BLaER1 (cell line): ENCODE measurements at regions not wholly inside any gene's neighbourhood (a gene's known extent, or its start where the extent isn't known, plus 50 kb on each side); places are given as distances from the start of the nearest gene placed in this dataset.

Source experiments
- H3K27ac ChIP-seq: shearing (Covaris generic); formaldehyde crosslinking; 2 replicates; pipeline ENCODE4 v1.8.1; 2022
- H3K27me3 ChIP-seq: shearing (Covaris generic); formaldehyde crosslinking; 2 replicates; pipeline ENCODE4 v1.8.1; 2022
- H3K36me3 ChIP-seq: shearing (Covaris generic); formaldehyde crosslinking; 2 replicates; pipeline ENCODE4 v1.8.1; 2022
- H3K4me1 ChIP-seq: shearing (Covaris generic); formaldehyde crosslinking; 2 replicates; pipeline ENCODE4 v1.8.1; 2022
- H3K4me2 ChIP-seq: shearing (Covaris generic); formaldehyde crosslinking; 2 replicates; pipeline ENCODE4 v1.8.1; 2022
- H3K4me3 ChIP-seq: shearing (Covaris generic); formaldehyde crosslinking; 2 replicates; pipeline ENCODE4 v1.8.1; 2022
- H3K9ac ChIP-seq: shearing (Covaris generic); formaldehyde crosslinking; 2 replicates; pipeline ENCODE4 v1.8.1; 2022
- H3K9me3 ChIP-seq: shearing (Covaris generic); formaldehyde crosslinking; 2 replicates; pipeline ENCODE4 v1.8.1; 2022
- H4K20me1 ChIP-seq: shearing (Covaris generic); formaldehyde crosslinking; 2 replicates; pipeline ENCODE4 v1.8.1; 2022
- Cebpa-rat ChIP-seq: shearing (Covaris generic); IDR thresholded peaks from 2 replicates; pipeline ENCODE4 v1.8.1; 2022

DNA sequence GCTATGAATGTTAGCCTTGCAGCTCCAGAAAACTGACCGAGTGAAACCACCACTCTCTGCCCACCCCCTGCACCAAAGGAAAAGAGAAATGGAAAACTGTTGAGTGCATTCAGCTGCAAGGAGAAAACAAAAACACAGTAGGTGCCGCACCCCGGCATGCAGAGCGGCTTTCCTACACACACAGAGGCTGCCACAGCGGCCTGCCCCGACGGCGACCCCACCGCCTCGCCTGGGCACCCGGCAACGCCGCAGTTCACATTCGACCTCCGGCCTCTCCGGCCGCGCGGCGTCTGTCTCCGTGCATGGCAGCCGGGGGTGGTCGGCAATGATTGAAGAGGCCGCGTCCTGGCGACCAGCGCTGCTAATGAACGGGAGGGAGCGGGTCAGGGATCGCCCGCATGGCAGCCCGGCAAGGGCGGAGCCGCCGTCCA, 417.1 kb upstream of the SALL3 start:
- no peaks in the 10 kb centered on the region for H3K36me3 ChIP-seq
- no peaks in the 10 kb centered on the region for H3K9me3 ChIP-seq
- H3K4me2 ChIP-seq: no peak overlapping the region
- no peak overlapping the region for H3K4me3 ChIP-seq
- no peak overlapping the region for H3K27ac ChIP-seq
- no peak for TF ChIP-seq Cebpa-rat
- H3K27me3 ChIP-seq: no peaks in the 10 kb centered on the region
- no peaks in the 10 kb centered on the region for H4K20me1 ChIP-seq
- H3K9ac ChIP-seq: no peak overlapping the region
- H3K4me1 ChIP-seq: peaks cover 4% of the 10 kb centered on the region; the same call in 1 of the 2 replicates

DNA sequence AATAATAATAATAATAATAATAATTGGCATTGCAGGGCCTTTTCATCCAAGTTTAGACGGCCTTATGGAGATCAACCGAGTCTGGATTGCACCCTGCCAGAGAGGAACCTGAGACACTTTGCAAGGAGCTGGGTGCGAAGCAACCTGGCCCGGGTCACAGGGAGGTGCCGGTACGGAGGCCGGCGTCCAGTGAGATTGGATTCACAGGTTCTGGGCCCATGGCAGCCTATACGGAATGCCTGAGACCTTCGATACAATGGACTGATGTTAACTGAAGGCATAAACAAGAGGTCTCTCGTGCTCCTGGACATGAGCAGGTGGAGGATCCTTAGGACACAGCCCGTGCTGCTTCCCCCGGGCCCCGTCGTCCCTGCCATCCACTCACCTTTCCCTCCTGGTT, 416.5 kb upstream of the SALL3 start:
- Histone ChIP-seq H3K4me3 (no peak overlapping the region), H3K36me3 (no peaks in the 10 kb centered on the region), H3K27ac (no peak overlapping the region), H3K27me3 (no peaks in the 10 kb centered on the region), H3K9ac (no peak overlapping the region), H4K20me1 (no peaks in the 10 kb centered on the region), H3K4me2 (no peak overlapping the region), H3K4me1 (peaks cover 8% of the 10 kb centered on the region; the same call in 1 of the 2 replicates), H3K9me3 (no peaks in the 10 kb centered on the region)
- no peak for TF ChIP-seq Cebpa-rat

DNA sequence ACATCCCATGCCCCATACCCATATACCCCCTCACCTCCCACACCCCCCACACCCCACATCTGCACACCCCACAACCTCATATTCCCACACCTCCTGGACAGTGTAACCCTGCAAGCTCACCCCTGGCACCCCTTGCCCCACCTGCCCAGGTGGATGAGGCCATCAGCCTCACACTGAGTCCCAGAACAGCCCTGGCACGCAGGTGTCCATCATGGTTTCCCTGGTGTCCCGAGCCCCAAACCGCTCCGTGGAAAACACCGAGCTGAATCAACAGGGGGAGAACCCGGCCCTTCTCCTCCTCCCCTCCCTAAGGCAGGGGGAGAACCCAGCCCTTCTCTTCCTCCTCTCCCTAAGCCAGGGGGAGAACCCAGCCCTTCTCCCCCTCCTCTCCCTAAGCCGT, 415.6 kb upstream of the SALL3 start:
- TF ChIP-seq Cebpa-rat: no peak
- Histone ChIP-seq H3K9me3 (no peaks in the 10 kb centered on the region), H3K27ac (no peak overlapping the region), H3K4me2 (no peak overlapping the region), H3K36me3 (no peaks in the 10 kb centered on the region), H3K4me3 (no peak overlapping the region), H3K27me3 (no peaks in the 10 kb centered on the region), H3K9ac (no peak overlapping the region), H4K20me1 (no peaks in the 10 kb centered on the region), H3K4me1 (peaks cover 8% of the 10 kb centered on the region; the same call in 1 of the 2 replicates)

DNA sequence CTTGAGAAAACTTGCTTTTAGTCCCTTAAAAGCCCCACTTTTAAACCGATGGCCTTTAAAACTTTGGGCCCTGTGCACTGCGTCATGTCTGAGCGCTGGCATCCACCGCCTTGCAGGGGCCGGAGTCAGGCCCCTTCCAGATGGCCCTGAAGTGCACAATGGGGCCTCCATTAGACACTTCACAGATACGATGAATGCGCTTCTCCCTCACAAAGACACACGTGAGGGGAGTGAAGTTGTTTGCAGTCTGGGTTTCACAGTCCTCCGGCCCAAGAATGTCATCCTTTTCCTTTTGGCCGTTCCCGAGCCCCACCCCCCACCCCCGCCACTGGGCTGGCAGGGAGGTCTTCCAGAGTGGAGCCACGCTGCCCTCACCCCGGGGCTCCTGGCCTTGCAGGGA, 415.1 kb upstream of the SALL3 start:
- Histone ChIP-seq H3K4me2 (no peak overlapping the region), H3K4me1 (peaks cover 8% of the 10 kb centered on the region; the same call in 1 of the 2 replicates), H4K20me1 (no peaks in the 10 kb centered on the region), H3K36me3 (no peaks in the 10 kb centered on the region), H3K27me3 (no peaks in the 10 kb centered on the region), H3K27ac (no peak overlapping the region), H3K4me3 (no peak overlapping the region), H3K9me3 (no peaks in the 10 kb centered on the region), H3K9ac (no peak overlapping the region)
- TF ChIP-seq Cebpa-rat: no peak

DNA sequence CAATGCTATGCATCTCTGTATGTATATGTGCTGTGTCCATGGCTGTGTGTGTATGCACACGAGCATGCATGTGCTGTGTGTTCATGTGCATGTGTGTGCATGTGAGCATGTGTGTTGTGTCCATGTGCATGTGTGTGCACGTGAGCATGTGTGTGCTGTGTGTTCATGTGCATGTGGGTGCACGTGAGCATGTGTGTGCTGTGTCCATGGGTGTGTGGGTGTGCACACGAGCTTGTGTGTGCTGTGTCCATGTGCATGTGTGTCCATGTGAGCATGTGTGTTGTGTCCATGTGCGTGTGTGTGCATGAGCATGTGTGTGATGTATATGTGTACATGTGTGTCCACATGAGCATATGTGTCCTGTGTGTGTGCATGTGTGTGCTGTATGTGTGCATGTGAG, 414.4 kb upstream of the SALL3 start:
- Histone ChIP-seq H3K36me3 (no peaks in the 10 kb centered on the region), H3K4me1 (peaks cover 8% of the 10 kb centered on the region; the same call in 1 of the 2 replicates), H3K27ac (no peak overlapping the region), H3K4me2 (no peak overlapping the region), H3K27me3 (no peaks in the 10 kb centered on the region), H4K20me1 (no peaks in the 10 kb centered on the region), H3K9ac (no peak overlapping the region), H3K9me3 (no peaks in the 10 kb centered on the region), H3K4me3 (no peak overlapping the region)
- TF ChIP-seq Cebpa-rat: no peak

DNA sequence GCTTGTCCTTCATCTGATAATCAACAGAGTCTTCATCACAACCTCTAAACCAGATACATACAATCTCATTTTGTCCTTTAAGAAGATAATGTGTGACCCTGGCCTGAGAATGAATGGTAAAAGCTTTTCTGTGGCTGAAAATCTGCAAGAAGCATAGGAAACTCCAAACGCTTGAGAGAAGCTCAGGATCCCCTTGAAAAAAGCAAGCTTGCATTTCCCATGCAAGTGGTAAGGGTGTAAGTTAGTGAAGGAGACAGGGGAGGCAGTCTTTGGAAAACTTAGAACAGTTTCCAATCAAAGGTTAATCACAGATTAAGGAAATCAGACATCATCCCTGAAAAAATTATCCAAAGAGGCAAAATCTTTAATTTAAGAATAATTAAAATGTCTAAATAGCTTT, 413.6 kb upstream of the SALL3 start:
- Histone ChIP-seq H3K9me3 (no peaks in the 10 kb centered on the region), H3K4me2 (no peak overlapping the region), H3K9ac (no peak overlapping the region), H3K27ac (no peak overlapping the region), H3K36me3 (no peaks in the 10 kb centered on the region), H3K4me3 (no peak overlapping the region), H3K4me1 (peaks cover 8% of the 10 kb centered on the region; the same call in 1 of the 2 replicates), H4K20me1 (no peaks in the 10 kb centered on the region), H3K27me3 (no peaks in the 10 kb centered on the region)
- no peak for TF ChIP-seq Cebpa-rat

DNA sequence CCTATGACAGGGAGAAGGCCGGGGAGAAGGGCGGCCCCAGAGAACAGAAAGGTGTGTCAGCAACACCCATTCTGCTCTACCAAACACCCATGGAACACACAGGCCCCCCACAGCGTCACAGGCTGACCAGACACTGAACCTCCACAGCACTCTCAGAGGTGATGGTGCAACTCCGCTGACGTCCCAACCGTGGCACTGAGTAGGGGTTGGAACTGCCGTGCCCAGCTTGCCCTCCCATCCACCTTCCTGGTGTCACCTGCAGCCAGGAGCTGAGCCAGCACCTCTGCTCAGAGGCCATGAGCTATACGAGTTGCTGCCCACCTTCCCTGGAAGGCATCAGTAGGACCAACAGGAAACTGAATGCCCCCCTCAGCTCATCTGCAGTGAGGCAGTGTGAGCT, 412.9 kb upstream of the SALL3 start:
- Histone ChIP-seq H3K27me3 (no peaks in the 10 kb centered on the region), H3K36me3 (no peaks in the 10 kb centered on the region), H3K9ac (no peak overlapping the region), H3K9me3 (no peaks in the 10 kb centered on the region), H3K4me2 (no peak overlapping the region), H3K4me3 (no peak overlapping the region), H3K4me1 (peaks cover 8% of the 10 kb centered on the region; the same call in 1 of the 2 replicates), H4K20me1 (no peaks in the 10 kb centered on the region), H3K27ac (no peak overlapping the region)
- TF ChIP-seq Cebpa-rat: no peak

DNA sequence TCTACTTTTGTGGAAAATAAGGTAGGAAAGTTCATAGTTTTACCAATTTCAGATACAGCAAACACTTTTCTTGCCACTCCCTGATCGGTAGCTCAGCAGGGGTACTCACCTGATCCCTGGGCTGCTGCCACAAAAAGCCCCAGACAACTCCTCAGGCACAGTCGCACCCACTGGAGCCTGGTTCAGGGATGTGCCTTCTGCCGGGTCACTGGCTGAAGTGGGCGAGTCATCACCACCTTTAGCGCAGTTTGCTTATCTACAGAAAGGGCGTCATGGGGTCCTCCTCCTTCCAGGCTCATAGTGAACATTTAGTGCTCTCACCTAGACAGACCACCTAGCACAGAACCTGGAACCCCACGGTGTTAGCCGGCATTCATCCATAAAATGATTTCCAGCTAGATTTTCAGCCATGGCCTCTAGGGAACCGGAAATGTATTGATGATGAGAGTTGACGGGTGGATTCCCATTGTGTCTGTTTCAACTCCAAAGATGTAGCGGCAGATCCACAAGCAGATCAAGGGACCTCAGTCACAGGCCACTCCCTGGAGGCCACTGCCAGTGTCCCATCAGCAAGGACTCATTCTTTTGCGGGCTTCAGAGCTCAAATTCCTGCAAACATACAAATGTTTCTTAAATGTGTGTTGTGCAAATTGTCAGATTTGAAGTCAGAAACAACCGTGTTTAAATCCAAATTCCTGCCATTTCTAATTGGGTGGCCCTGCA, 408.4 kb upstream of the SALL3 start:
- H3K4me2 ChIP-seq: no peak overlapping the region
- H3K9ac ChIP-seq: no peak overlapping the region
- H3K4me1 ChIP-seq: peaks cover 8% of the 10 kb centered on the region; the same call in 1 of the 2 replicates
- H3K9me3 ChIP-seq: peaks cover 35% of the 10 kb centered on the region
- no peak overlapping the region for H3K27ac ChIP-seq
- H3K4me3 ChIP-seq: no peak overlapping the region
- H4K20me1 ChIP-seq: no peaks in the 10 kb centered on the region
- TF ChIP-seq Cebpa-rat: no peak
- no peaks in the 10 kb centered on the region for H3K36me3 ChIP-seq
- no peaks in the 10 kb centered on the region for H3K27me3 ChIP-seq

DNA sequence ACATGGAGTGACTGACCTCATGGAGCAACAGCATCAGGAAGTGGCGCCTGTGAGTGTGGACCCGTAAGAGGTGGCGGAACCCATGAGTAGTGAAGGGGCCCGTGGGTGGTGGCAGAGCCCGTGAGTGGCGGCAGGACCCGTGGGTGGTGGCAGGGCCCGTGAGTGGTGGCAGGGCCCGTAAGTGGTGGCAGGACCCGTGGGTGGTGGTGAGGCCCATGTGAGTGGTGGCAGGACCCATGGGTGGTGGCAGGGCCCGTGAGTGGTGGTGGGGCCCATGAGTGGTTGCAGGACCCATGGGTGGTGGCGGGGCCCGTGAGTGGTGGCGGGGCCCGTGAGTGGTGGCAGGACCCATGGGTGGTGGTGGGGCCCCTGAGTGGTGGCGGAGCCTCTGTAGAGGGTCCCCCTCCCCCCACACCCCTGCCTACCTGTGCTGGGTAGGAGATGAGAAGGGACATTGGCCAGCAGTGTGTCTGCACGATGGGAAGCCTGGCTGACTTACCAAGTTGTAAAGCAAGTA, 407.7 kb upstream of the SALL3 start:
- no peaks in the 10 kb centered on the region for H3K27me3 ChIP-seq
- no peak overlapping the region for H3K4me2 ChIP-seq
- no peak overlapping the region for H3K27ac ChIP-seq
- TF ChIP-seq Cebpa-rat: no peak
- peaks cover 8% of the 10 kb centered on the region; the same call in 1 of the 2 replicates for H3K4me1 ChIP-seq
- H3K4me3 ChIP-seq: no peak overlapping the region
- H3K9ac ChIP-seq: no peak overlapping the region
- peaks cover 35% of the 10 kb centered on the region for H3K9me3 ChIP-seq
- H3K36me3 ChIP-seq: no peaks in the 10 kb centered on the region
- no peaks in the 10 kb centered on the region for H4K20me1 ChIP-seq

DNA sequence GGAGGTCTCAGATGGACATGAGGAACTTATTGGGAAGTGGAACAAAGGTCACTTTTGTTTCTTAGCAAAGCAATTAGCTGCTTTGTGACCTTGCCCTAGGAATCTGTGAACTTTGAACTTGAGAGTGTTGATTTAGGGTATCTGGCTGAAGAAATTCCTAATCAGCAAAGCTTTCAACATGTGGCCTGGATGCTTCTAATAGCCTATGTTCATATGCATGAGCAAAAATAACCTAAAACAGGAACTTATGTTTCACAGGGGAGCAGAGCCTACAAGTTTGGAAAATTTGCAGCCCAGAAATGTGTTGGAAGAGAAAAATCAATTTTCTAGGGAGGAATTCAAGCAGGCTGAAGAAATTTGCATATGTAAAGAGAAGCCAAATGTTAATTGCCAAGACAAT, 405.8 kb upstream of the SALL3 start:
- no peak overlapping the region for H3K4me3 ChIP-seq
- no peaks in the 10 kb centered on the region for H3K36me3 ChIP-seq
- no peak overlapping the region for H3K27ac ChIP-seq
- no peak overlapping the region for H3K4me2 ChIP-seq
- no peak for TF ChIP-seq Cebpa-rat
- H3K9ac ChIP-seq: no peak overlapping the region
- H3K4me1 ChIP-seq: peaks cover under 1% of the 10 kb centered on the region
- H3K9me3 ChIP-seq: peaks cover 35% of the 10 kb centered on the region
- H4K20me1 ChIP-seq: no peaks in the 10 kb centered on the region
- no peaks in the 10 kb centered on the region for H3K27me3 ChIP-seq
